KOPT-K1 (cell line): ENCODE measurements at regions not wholly inside any gene's neighbourhood (a gene's known extent, or its start where the extent isn't known, plus 50 kb on each side); places are given as distances from the start of the nearest gene placed in this dataset.
A peak's percentile ranks its signal among the peaks of the same experiment; 100 is the strongest.

Source experiments
- H3K27ac ChIP-seq: fragments of 200-600 bp; sonication (generic); 2 replicates; pipeline ENCODE4 v1.5.1; 2016; ENCODE audit warnings: antibody characterized with exemption, mild to moderate bottlenecking, low read depth, low read length; ENCODE audit not compliant: poor library complexity, severe bottlenecking
- H3K36me3 ChIP-seq: fragments of 200-600 bp; sonication (generic); 2 replicates; pipeline ENCODE4 v1.5.1; 2017; ENCODE audit warnings: antibody characterized with exemption, mild to moderate bottlenecking, low read length, moderate library complexity; ENCODE audit not compliant: insufficient read depth
- H3K9me3 ChIP-seq: fragments of 200-600 bp; sonication (generic); 2 replicates; pipeline ENCODE4 v1.5.1; 2017; ENCODE audit warnings: antibody characterized with exemption, low read length, mild to moderate bottlenecking; ENCODE audit not compliant: insufficient read depth, poor library complexity, severe bottlenecking

DNA sequence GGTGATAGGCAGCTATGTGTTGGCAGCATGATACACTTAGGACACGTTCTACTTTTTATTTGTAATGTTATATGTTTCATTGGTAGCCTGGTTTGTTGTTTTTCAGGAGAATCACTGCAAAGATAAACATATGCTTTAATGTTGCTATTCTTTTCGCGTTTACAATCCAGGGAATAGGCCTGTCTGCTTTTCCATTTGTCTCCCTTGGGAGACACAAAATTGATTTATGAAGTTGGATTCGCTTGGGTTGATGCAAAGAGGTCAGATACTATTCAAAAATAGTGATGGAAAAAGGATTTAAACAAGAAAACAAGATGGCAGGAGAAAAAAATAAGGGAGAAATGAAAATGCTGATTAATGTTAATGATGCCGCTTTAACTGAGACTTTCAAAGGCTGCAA lies 179.5 kb upstream of the SOX4 start:
- Histone ChIP-seq H3K27ac (no peak overlapping the region), H3K9me3 (peaks cover 9% of the 10 kb centered on the region), H3K36me3 (no peaks in the 10 kb centered on the region)

DNA sequence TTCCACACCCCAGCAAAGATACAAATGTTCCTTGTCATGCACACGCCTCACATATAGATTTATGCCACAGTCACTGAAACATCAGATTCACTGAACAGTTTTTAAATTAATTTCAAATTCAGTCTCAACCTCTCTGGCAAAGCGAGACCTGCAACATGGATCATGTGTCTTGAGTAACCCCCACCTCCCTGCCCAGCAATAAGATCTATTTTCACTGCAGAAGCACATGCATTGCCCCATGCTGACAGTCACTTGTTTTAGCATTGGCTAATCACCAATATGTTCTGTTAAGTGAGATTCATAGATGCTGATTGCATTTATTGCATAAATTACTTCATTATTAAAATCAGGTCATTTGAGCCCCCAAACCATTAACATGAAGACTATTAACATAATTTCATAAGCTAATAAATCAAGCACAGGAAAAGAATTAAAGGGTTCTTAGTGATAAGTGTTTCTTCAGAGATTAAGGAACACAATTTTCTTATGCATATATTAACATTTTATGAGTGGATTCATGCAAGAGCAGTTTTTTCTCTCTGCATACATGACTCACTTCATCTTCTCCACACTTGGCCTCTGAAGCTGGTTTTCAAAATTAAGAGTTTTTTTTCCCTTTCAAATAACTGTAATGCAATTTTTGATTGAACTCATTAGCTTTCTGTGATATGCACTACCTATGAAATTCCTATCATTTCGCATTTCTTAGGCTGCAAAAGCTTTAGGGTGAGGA lies 173.2 kb upstream of the SOX4 start:
- H3K9me3 ChIP-seq, result no peaks in the 10 kb centered on the region
- H3K27ac ChIP-seq, result no peak overlapping the region
- no peaks in the 10 kb centered on the region for H3K36me3 ChIP-seq

GRCh38 chr6:21420926-21421325 lies 172.6 kb upstream of the SOX4 start:
- Histone ChIP-seq H3K27ac (no peak overlapping the region), H3K36me3 (no peaks in the 10 kb centered on the region), H3K9me3 (no peaks in the 10 kb centered on the region)

- H3K36me3 ChIP-seq, result no peaks in the 10 kb centered on the region
- no peaks in the 10 kb centered on the region for H3K9me3 ChIP-seq
- H3K27ac ChIP-seq, result no peak overlapping the region
Measured at GRCh38 chr6:21423106-21423854, 170.3 kb upstream of the SOX4 start.

- no peaks in the 10 kb centered on the region for H3K9me3 ChIP-seq
- H3K36me3 ChIP-seq, result no peaks in the 10 kb centered on the region
- H3K27ac ChIP-seq, result no peak overlapping the region
Measured at GRCh38 chr6:21426841-21427490, 166.6 kb upstream of the SOX4 start.

- no peaks in the 10 kb centered on the region for H3K9me3 ChIP-seq
- H3K27ac ChIP-seq, result no peak overlapping the region
- H3K36me3 ChIP-seq, result no peaks in the 10 kb centered on the region
Measured at GRCh38 chr6:21429291-21429690, 164.3 kb upstream of the SOX4 start.

- no peak overlapping the region for H3K27ac ChIP-seq
- no peaks in the 10 kb centered on the region for H3K36me3 ChIP-seq
- H3K9me3 ChIP-seq, result no peaks in the 10 kb centered on the region
Measured at GRCh38 chr6:21431526-21431925, 162.0 kb upstream of the SOX4 start.

DNA sequence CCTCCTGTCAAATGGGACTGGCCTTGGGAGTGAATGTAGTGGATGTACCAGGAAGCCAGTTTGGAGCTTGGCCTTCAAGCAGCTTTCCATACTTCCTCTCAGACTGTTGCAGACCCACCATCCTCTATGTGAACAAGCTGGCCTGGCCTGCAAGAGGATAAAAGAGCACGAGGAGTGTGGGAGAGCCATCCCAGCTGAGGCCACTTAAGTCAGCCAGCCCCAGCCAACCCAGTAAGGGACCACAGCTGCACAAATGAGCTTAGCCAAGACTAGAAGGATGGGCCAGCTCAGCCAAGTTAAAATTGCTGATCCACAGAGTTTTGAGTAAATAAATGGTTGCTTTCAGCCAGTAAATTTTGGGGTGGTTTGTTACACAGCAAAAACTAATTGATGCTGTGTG lies 156.9 kb upstream of the SOX4 start:
- Histone ChIP-seq H3K36me3 (no peaks in the 10 kb centered on the region), H3K27ac (no peak overlapping the region), H3K9me3 (no peaks in the 10 kb centered on the region)

DNA sequence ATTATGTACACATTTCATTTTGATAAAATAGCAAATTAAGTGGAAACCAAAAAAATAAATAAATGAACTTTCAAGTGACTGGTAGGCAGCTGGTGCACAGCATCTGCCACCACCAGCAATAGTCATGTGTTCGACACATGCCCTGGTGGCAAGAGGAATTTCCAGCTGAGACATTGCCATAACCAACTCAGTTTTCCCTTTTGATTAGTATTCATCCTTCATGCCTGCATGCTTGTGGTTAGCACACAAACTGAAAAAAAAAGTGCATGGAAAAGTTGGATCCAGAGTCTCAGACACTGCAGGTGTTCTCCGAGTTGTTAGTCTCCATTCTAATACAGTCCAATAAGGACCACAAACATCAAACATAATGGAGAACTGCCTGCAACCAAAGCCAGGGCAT lies 156.0 kb upstream of the SOX4 start:
- H3K36me3 ChIP-seq, result no peaks in the 10 kb centered on the region
- H3K9me3 ChIP-seq, result no peaks in the 10 kb centered on the region
- H3K27ac ChIP-seq, result no peak overlapping the region

- H3K27ac ChIP-seq, result peak overlapping the region; percentile 5
- no peaks in the 10 kb centered on the region for H3K36me3 ChIP-seq
- H3K9me3 ChIP-seq, result no peaks in the 10 kb centered on the region
Measured at GRCh38 chr6:21438237-21438985, 155.1 kb upstream of the SOX4 start.

- H3K27ac ChIP-seq, result no peak overlapping the region
- H3K36me3 ChIP-seq, result no peaks in the 10 kb centered on the region
- no peaks in the 10 kb centered on the region for H3K9me3 ChIP-seq
Measured at GRCh38 chr6:21438986-21439352, 154.6 kb upstream of the SOX4 start.

DNA sequence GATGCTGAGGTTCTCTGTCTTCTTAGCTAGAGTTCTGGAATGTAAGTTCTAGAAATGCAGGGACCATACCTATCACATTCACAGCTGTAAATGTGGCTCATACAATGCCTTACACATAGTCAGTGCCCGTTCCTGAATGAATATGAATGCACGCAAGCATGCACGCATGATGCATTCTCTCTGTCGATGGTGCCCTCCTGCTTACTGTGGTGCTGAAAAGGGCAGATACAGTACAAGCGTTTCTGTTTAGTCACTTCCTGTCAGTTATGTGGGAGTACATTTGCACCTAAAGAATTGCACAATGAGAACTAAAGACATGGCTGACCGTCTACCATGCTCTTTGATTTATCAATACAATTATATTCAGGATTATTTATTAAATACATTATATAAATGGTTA lies 152.2 kb upstream of the SOX4 start:
- H3K36me3 ChIP-seq, result no peaks in the 10 kb centered on the region
- no peaks in the 10 kb centered on the region for H3K9me3 ChIP-seq
- no peak overlapping the region for H3K27ac ChIP-seq

GRCh38 chr6:21442874-21443273 lies 150.7 kb upstream of the SOX4 start:
- Histone ChIP-seq H3K27ac (no peak overlapping the region), H3K36me3 (no peaks in the 10 kb centered on the region), H3K9me3 (no peaks in the 10 kb centered on the region)

GRCh38 chr6:21444711-21445260 lies 148.8 kb upstream of the SOX4 start:
- no peaks in the 10 kb centered on the region for H3K36me3 ChIP-seq
- H3K27ac ChIP-seq, result no peak overlapping the region
- H3K9me3 ChIP-seq, result no peaks in the 10 kb centered on the region

DNA sequence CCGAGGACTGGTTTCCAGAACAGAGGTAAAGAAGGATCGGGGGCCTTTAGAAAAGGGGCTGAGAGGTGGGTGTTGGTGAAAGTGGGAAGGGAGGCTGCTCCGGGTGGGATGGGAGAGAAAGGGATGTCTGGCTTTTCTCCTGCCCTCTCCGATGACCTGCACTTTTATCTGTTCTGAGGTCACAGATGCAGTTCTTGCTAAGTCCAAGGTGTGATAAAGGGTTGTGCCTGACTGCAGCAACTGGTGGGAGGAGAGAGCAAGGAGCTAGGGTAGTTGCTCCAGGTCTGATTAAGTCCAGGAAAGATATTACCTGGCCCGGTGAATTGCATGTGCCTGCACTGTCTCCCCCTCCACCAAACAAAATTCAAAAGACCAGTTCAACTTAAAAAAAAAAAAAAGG lies 145.6 kb upstream of the SOX4 start:
- no peak overlapping the region for H3K27ac ChIP-seq
- H3K9me3 ChIP-seq, result no peaks in the 10 kb centered on the region
- H3K36me3 ChIP-seq, result no peaks in the 10 kb centered on the region
